Eye (tissue), 1 donor: ENCODE measurements at regions not wholly inside any gene's neighbourhood (a gene's known extent, or its start where the extent isn't known, plus 50 kb on each side); places are given as distances from the start of the nearest gene placed in this dataset.
"Not testable (repeated sequence)": the region's sequence is repeated elsewhere in the genome, so short reads cannot be mapped to it uniquely, and the experiment has no call there.

Experiments used
- DNase-seq: peaks from one replicate; pipeline ENCODE4 v3.0.0-alpha.2; 2015

- no peak for DNase-seq
Observed at GRCh38 chr14:35932659-35933159, 106.6 kb downstream of the BRMS1L start.

- no peak for DNase-seq
Observed at GRCh38 chr14:35932136-35932535, 106.0 kb downstream of the BRMS1L start.

- no peak for DNase-seq
Observed at GRCh38 chr14:35931346-35931745, 105.2 kb downstream of the BRMS1L start.

GRCh38 chr14:35929186-35929585, 103.0 kb downstream of the BRMS1L start:
- DNase-seq = no peak

- no peak for DNase-seq
Observed at GRCh38 chr14:35927727-35928126, 101.6 kb downstream of the BRMS1L start.

- DNase-seq = no peak
Observed at GRCh38 chr14:35925319-35925718, 99.2 kb downstream of the BRMS1L start.

- not testable (repeated sequence) for DNase-seq
Observed at GRCh38 chr14:35922590-35922989, 96.5 kb downstream of the BRMS1L start.

GRCh38 chr14:35921745-35922144, 95.6 kb downstream of the BRMS1L start:
- DNase-seq = no peak
